IMR-90 (cell line): ENCODE measurements at regions not wholly inside any gene's neighbourhood (a gene's known extent, or its start where the extent isn't known, plus 50 kb on each side); places are given as distances from the start of the nearest gene placed in this dataset.

Experiments used
- ATAC-seq: fragments of 200-7000 bp; cut with Tn5 transposase; 2 replicates; pipeline ENCODE4 v1.9.1; 2020; ENCODE audit warnings: low read depth, mild to moderate bottlenecking, moderate library complexity
- BruUV-seq: library from RNA; stranded (reverse); fragments of 400-500 nt; replicated peaks from 2 replicates; lab custom pipeline; 2021; lab: Mats Ljungman, UMichigan
- CTCF ChIA-PET: fragments of 300-600 bp; formaldehyde crosslinking; extraction: SDS; loops from one replicate; lab custom pipeline; 2021; ENCODE audit warnings: antibody characterized with exemption; lab: Yijun Ruan, JAX
- POLR2A ChIA-PET: fragments of 300-600 bp; sonication (Branson Sonifier 250); formaldehyde crosslinking; loops from one replicate; lab custom pipeline; 2022; ENCODE audit warnings: antibody characterized with exemption; ENCODE audit not compliant: unreplicated experiment; lab: Charles Lee
- DNase-seq: peaks from one replicate; pipeline ENCODE4 v3.0.0; 2013
- H2AFZ ChIP-seq: replicated peaks from 2 replicates; pipeline ENCODE3; 2013; ENCODE audit warnings: low read length, mild to moderate bottlenecking; ENCODE audit not compliant: poor library complexity
- H2AK5ac ChIP-seq: 2 replicates; pipeline ENCODE4 v1.6.1; 2013; ENCODE audit warnings: low read depth, low read length, inconsistent platforms
- H2AK9ac ChIP-seq: replicated peaks from 2 replicates; pipeline ENCODE3; 2013; ENCODE audit warnings: mild to moderate bottlenecking, low read depth, low read length, moderate library complexity; ENCODE audit not compliant: poor library complexity
- H2BK120ac ChIP-seq: 2 replicates; pipeline ENCODE4 v1.6.1; 2013; ENCODE audit warnings: low read depth, low read length, inconsistent platforms
- H2BK15ac ChIP-seq: 3 replicates; pipeline ENCODE4 v1.6.1; 2013; ENCODE audit warnings: low read depth, low read length, inconsistent platforms
- H2BK20ac ChIP-seq: 2 replicates; pipeline ENCODE4 v1.6.1; 2013; ENCODE audit warnings: low read depth, mild to moderate bottlenecking, inconsistent platforms, low read length, moderate library complexity
- H2BK5ac ChIP-seq: 2 replicates; pipeline ENCODE4 v1.6.1; 2013; ENCODE audit warnings: mild to moderate bottlenecking, low read depth, low read length, inconsistent platforms; ENCODE audit not compliant: poor library complexity, severe bottlenecking
- H3K14ac ChIP-seq: replicated peaks from 2 replicates; pipeline ENCODE4 v1.6.1; 2013; ENCODE audit warnings: low read depth, low read length, inconsistent platforms
- H3K18ac ChIP-seq: 2 replicates; pipeline ENCODE4 v1.6.1; 2013; ENCODE audit warnings: low read depth, low read length, control low read depth
- H3K23ac ChIP-seq: 2 replicates; pipeline ENCODE4 v1.6.1; 2013; ENCODE audit warnings: low read depth, low read length, inconsistent platforms
- H3K27ac ChIP-seq: 2 replicates; pipeline ENCODE4 v1.5.1; 2013; ENCODE audit warnings: mild to moderate bottlenecking, control low read depth, low read length; ENCODE audit not compliant: insufficient read depth
- H3K27me3 ChIP-seq: 2 replicates; pipeline ENCODE4 v1.6.1; 2013; ENCODE audit warnings: low read length; ENCODE audit not compliant: control insufficient read depth, insufficient read depth
- H3K36me3 ChIP-seq: 2 replicates; pipeline ENCODE4 v1.6.1; 2013; ENCODE audit warnings: low read length, mixed read lengths; ENCODE audit not compliant: control insufficient read depth, insufficient read depth
- H3K4ac ChIP-seq: 2 replicates; pipeline ENCODE4 v1.6.1; 2013; ENCODE audit warnings: low read depth, low read length, inconsistent platforms
- H3K4me1 ChIP-seq: 2 replicates; pipeline ENCODE4 v1.6.1; 2013; ENCODE audit warnings: low read length, mixed read lengths; ENCODE audit not compliant: control insufficient read depth, insufficient read depth
- H3K4me2 ChIP-seq: 2 replicates; pipeline ENCODE4 v1.6.1; 2013; ENCODE audit warnings: low read depth, mild to moderate bottlenecking, control low read depth, low read length, moderate library complexity
- H3K4me3 ChIP-seq: 2 replicates; pipeline ENCODE4 v1.5.1; 2013; ENCODE audit warnings: low read depth, mild to moderate bottlenecking, control low read depth, low read length, moderate library complexity; ENCODE audit not compliant: insufficient read depth
- H3K56ac ChIP-seq: 2 replicates; pipeline ENCODE4 v1.6.1; 2013; ENCODE audit warnings: low read length, inconsistent platforms; ENCODE audit not compliant: insufficient read depth; ENCODE audit errors: extremely low read depth
- H3K79me1 ChIP-seq, 2 experiments: 2 replicates each; pipeline ENCODE4 v1.6.1; 2013; ENCODE audit warnings: low read length in 2 of 2, inconsistent platforms in 1 of 2, low read depth in 1 of 2
- H3K9ac ChIP-seq: 2 replicates; pipeline ENCODE4 v1.6.1; 2013; ENCODE audit warnings: low read depth, low read length, control low read depth
- H3K9me1 ChIP-seq: 2 replicates; pipeline ENCODE4 v1.6.1; 2013; ENCODE audit warnings: low read length, inconsistent platforms; ENCODE audit not compliant: insufficient read depth
- H3K9me3 ChIP-seq: 2 replicates; pipeline ENCODE4 v1.6.1; 2013; ENCODE audit warnings: low read length; ENCODE audit not compliant: control insufficient read depth, insufficient read depth
- H4K20me1 ChIP-seq: 2 replicates; pipeline ENCODE4 v1.6.1; 2013; ENCODE audit warnings: low read length, inconsistent platforms; ENCODE audit not compliant: insufficient read depth
- H4K5ac ChIP-seq: 2 replicates; pipeline ENCODE4 v1.6.1; 2013; ENCODE audit warnings: mild to moderate bottlenecking, low read depth, low read length, control low read depth
- H4K8ac ChIP-seq, 2 experiments: 2 replicates each; pipeline ENCODE4 v1.6.1; 2013; ENCODE audit warnings: low read depth in 2 of 2, low read length in 2 of 2, control low read depth in 1 of 2, inconsistent platforms in 1 of 2
- H4K91ac ChIP-seq: 2 replicates; pipeline ENCODE4 v1.6.1; 2013; ENCODE audit warnings: low read depth, low read length, inconsistent platforms; ENCODE audit not compliant: insufficient read depth
- BHLHE40 ChIP-seq: fragments of 150-350 bp; IDR thresholded peaks from 2 replicates; pipeline ENCODE4 v1.6.1; 2016; ENCODE audit warnings: mild to moderate bottlenecking, low read depth, low read length
- CEBPB ChIP-seq: IDR thresholded peaks from 2 replicates; pipeline ENCODE4 v1.6.1; 2012; ENCODE audit warnings: low read depth, low read length, improper control_type of control experiment
- CHD1 ChIP-seq: IDR thresholded peaks from 2 replicates; pipeline ENCODE4 v1.6.1; 2012; ENCODE audit warnings: low read depth, low read length, improper control_type of control experiment
- CTCF ChIP-seq: conservative IDR thresholded peaks from 2 replicates; pipeline ENCODE4 v1.5.1; 2012; ENCODE audit warnings: mild to moderate bottlenecking, low read depth, low read length, improper control_type of control experiment
- ELK1 ChIP-seq: fragments of 150-350 bp; IDR thresholded peaks from 2 replicates; pipeline ENCODE4 v1.6.1; 2016; ENCODE audit warnings: low read depth, mild to moderate bottlenecking, low read length, moderate library complexity, borderline replicate concordance
- FOS ChIP-seq: fragments of 150-350 bp; IDR thresholded peaks from 2 replicates; pipeline ENCODE4 v1.6.1; 2016; ENCODE audit warnings: low read depth, low read length
- MAFK ChIP-seq: IDR thresholded peaks from 2 replicates; pipeline ENCODE4 v1.6.1; 2012; ENCODE audit warnings: low read depth, low read length, improper control_type of control experiment
- MAZ ChIP-seq: IDR thresholded peaks from 2 replicates; pipeline ENCODE4 v1.6.1; 2012; ENCODE audit warnings: low read depth, mild to moderate bottlenecking, low read length, improper control_type of control experiment, moderate library complexity, borderline replicate concordance
- MXI1 ChIP-seq: IDR thresholded peaks from 2 replicates; pipeline ENCODE4 v1.6.1; 2012; ENCODE audit warnings: low read depth, mild to moderate bottlenecking, low read length, moderate library complexity, borderline replicate concordance
- NFE2L2 ChIP-seq: fragments of 150-350 bp; IDR thresholded peaks from 2 replicates; pipeline ENCODE4 v1.6.1; 2016; ENCODE audit warnings: low read depth, mild to moderate bottlenecking, low read length
- POLR2A ChIP-seq: IDR thresholded peaks from 2 replicates; pipeline ENCODE4 v1.6.1; 2012; ENCODE audit warnings: mild to moderate bottlenecking, low read depth, low read length
- RAD21 ChIP-seq: IDR thresholded peaks from 2 replicates; pipeline ENCODE4 v1.6.1; 2012; ENCODE audit warnings: low read length, improper control_type of control experiment
- RCOR1 ChIP-seq: IDR thresholded peaks from 2 replicates; pipeline ENCODE4 v1.6.1; 2012; ENCODE audit warnings: mild to moderate bottlenecking, low read length, improper control_type of control experiment; ENCODE audit not compliant: insufficient replicate concordance
- RFX5 ChIP-seq: IDR thresholded peaks from 2 replicates; pipeline ENCODE4 v1.8.0; 2012; ENCODE audit warnings: low read depth, mild to moderate bottlenecking, low read length, moderate library complexity
- SMC3 ChIP-seq: fragments of 150-350 bp; IDR thresholded peaks from 2 replicates; pipeline ENCODE4 v1.6.1; 2016; ENCODE audit warnings: low read depth, mild to moderate bottlenecking, antibody characterized with exemption, low read length, moderate library complexity
- USF2 ChIP-seq: fragments of 150-350 bp; IDR thresholded peaks from 2 replicates; pipeline ENCODE4 v1.6.1; 2017; ENCODE audit warnings: mild to moderate bottlenecking, antibody characterized with exemption, low read length, low read depth
- WGBS, 2 experiments: methylation state at CpG; one replicate each; pipeline versions ENCODE4 v1.1.5 to v1.1.7; 2013; ENCODE audit warnings: missing lambda C conversion rate in 2 of 2; ENCODE audit not compliant: insufficient read length in 1 of 2; ENCODE audit errors: extremely low coverage in 2 of 2; 5-methylcytosine and 5-hydroxymethylcytosine counted together
- dilution Hi-C: fragments of 300-500 bp; cut with HindIII; formaldehyde crosslinking; loops from one replicate; pipeline ENCODE4 v1.14.3; 2018; ENCODE audit warnings: low sequenced_read_pairs; ENCODE audit not compliant: unreplicated experiment
- in situ Hi-C: fragments of 300-500 bp; cut with MboI; formaldehyde crosslinking; loops from 3 replicates; pipeline ENCODE4 v1.14.3; 2019; ENCODE audit warnings: low sequenced_read_pairs, inconsistent platforms, mixed read lengths
- intact Hi-C: fragments of 100-400 bp; cut with micrococcal nuclease; formaldehyde crosslinking; loops from 2 replicates; pipeline ENCODE4 v1.10.0; 2022

GRCh38 chr17:15031975-15032374, 233.2 kb downstream of the PMP22 start:
- no peaks in the 10 kb centered on the region for H3K9me1 ChIP-seq
- H3K4me2 ChIP-seq = no peak overlapping the region
- H2BK15ac ChIP-seq = no peak overlapping the region
- H3K9me3 ChIP-seq = no peaks in the 10 kb centered on the region
- H2AK5ac ChIP-seq = no peak overlapping the region
- no peak overlapping the region for H2AK9ac ChIP-seq
- H3K27me3 ChIP-seq = peaks cover 4% of the 10 kb centered on the region
- BruUV-seq = no TSS peak
- no peak overlapping the region for H2BK120ac ChIP-seq
- no peak overlapping the region for H4K8ac ChIP-seq
- H2AFZ ChIP-seq = no peak overlapping the region
- in situ Hi-C loops (no loop called here), dilution Hi-C loops (no loop called here), intact Hi-C loops (no loop called here)
- H3K56ac ChIP-seq = no peak overlapping the region
- ChIA-PET CTCF (no interaction called here), POLR2A (no interaction called here)
- H3K4me3 ChIP-seq = no peak overlapping the region
- H3K36me3 ChIP-seq = no peaks in the 10 kb centered on the region
- no peak overlapping the region for H3K4ac ChIP-seq
- no peak overlapping the region for H3K9ac ChIP-seq
- TF ChIP-seq SMC3 (no peak), RAD21 (no peak), CEBPB (no peak), NFE2L2 (no peak), CTCF (no peak), RFX5 (no peak), ELK1 (no peak), FOS (no peak), POLR2A (no peak), MAZ (no peak), CHD1 (no peak), RCOR1 (no peak), MXI1 (no peak), USF2 (no peak), BHLHE40 (no peak), MAFK (no peak)
- H3K18ac ChIP-seq = no peak overlapping the region
- WGBS, 2 experiments = 57% methylated on average over 1 of the region's 3 CpGs; no CpG with 5 or more reads in 1 of the 2 experiments
- no peak overlapping the region for H3K23ac ChIP-seq
- no peaks in the 10 kb centered on the region for H4K20me1 ChIP-seq
- H2BK5ac ChIP-seq = no peak overlapping the region
- H3K27ac ChIP-seq = no peak overlapping the region
- no peak overlapping the region for H4K91ac ChIP-seq
- no peaks in the 10 kb centered on the region for H3K4me1 ChIP-seq
- H4K5ac ChIP-seq = no peak overlapping the region
- no peaks in the 10 kb centered on the region for H3K79me1 ChIP-seq
- H3K14ac ChIP-seq = no peak overlapping the region
- no peak for ATAC-seq
- H2BK20ac ChIP-seq = no peak overlapping the region
- no peak for DNase-seq
